Choroid plexus epithelial cell (primary cell): ENCODE measurements at regions not wholly inside any gene's neighbourhood (a gene's known extent, or its start where the extent isn't known, plus 50 kb on each side); places are given as distances from the start of the nearest gene placed in this dataset.

Experiments used
- DNase-seq: peaks from one replicate; pipeline ENCODE4 v3.0.0-alpha.2; 2010; ENCODE audit warnings: low read depth
- H3K4me3 ChIP-seq: 2 replicates; pipeline ENCODE4 v1.5.1; 2011; ENCODE audit warnings: low read depth, mild to moderate bottlenecking, control low read depth, low read length, moderate library complexity
- CTCF ChIP-seq: conservative IDR thresholded peaks from 2 replicates; pipeline ENCODE4 v1.5.1; 2011; ENCODE audit warnings: low read depth, mild to moderate bottlenecking, control low read depth, inconsistent platforms, low read length, moderate library complexity

- TF ChIP-seq CTCF: no peak
- peak; percentile 26 for DNase-seq
- H3K4me3 ChIP-seq: no peak overlapping the region
Measured at GRCh38 chr5:65078331-65078730, 309.6 kb downstream of the CWC27 start.

GRCh38 chr5:65081071-65081470 is 312.3 kb downstream of the CWC27 start:
- no peak for DNase-seq
- no peak for TF ChIP-seq CTCF

GRCh38 chr5:65084795-65085515 is 316.2 kb downstream of the CWC27 start:
- no peak for DNase-seq
- no peak overlapping the region for H3K4me3 ChIP-seq
- no peak for TF ChIP-seq CTCF

More at GRCh38 chr5:65081071-65081470, 312.3 kb downstream of the CWC27 start:
- no peak overlapping the region for H3K4me3 ChIP-seq

GRCh38 chr5:65085516-65085850 is 316.8 kb downstream of the CWC27 start:
- DNase-seq: no peak
- no peak overlapping the region for H3K4me3 ChIP-seq
- no peak for TF ChIP-seq CTCF

- no peak for DNase-seq
- no peak overlapping the region for H3K4me3 ChIP-seq
- TF ChIP-seq CTCF: no peak
Measured at GRCh38 chr5:65086234-65086890, 317.6 kb downstream of the CWC27 start.

GRCh38 chr5:65087154-65087553 is 318.4 kb downstream of the CWC27 start:
- no peak for DNase-seq
- no peak for TF ChIP-seq CTCF
- H3K4me3 ChIP-seq: no peak overlapping the region

GRCh38 chr5:65094279-65094678 is 325.5 kb downstream of the CWC27 start:
- TF ChIP-seq CTCF: no peak
- no peak for DNase-seq
- H3K4me3 ChIP-seq: no peak overlapping the region
